Nephron (organoid): ENCODE measurements at regions not wholly inside any gene's neighbourhood (a gene's known extent, or its start where the extent isn't known, plus 50 kb on each side); places are given as distances from the start of the nearest gene placed in this dataset.

ENCODE experiments used
- H3K27ac Mint-ChIP-seq, 3 experiments: 2 replicates each; pipeline ENCODE4 v1.8.0; 2020; ENCODE audit warnings: mixed read lengths in 3 of 3, mild to moderate bottlenecking in 2 of 3, moderate library complexity in 1 of 3
- H3K27me3 Mint-ChIP-seq: 2 replicates; pipeline ENCODE4 v1.8.0; 2021; ENCODE audit warnings: low read depth, mild to moderate bottlenecking, moderate library complexity, mixed read lengths
- H3K36me3 Mint-ChIP-seq: 2 replicates; pipeline ENCODE4 v1.8.0; 2020; ENCODE audit warnings: low read depth, mixed read lengths
- H3K4me1 Mint-ChIP-seq: 2 replicates; pipeline ENCODE4 v1.8.0; 2020; ENCODE audit warnings: mixed read lengths
- H3K4me3 Mint-ChIP-seq, 3 experiments: 2 replicates each; pipeline ENCODE4 v1.8.0; 2020; ENCODE audit warnings: mild to moderate bottlenecking in 3 of 3, mixed read lengths in 3 of 3, moderate library complexity in 2 of 3
- H3K9me3 Mint-ChIP-seq: 2 replicates; pipeline ENCODE4 v1.8.0; 2020; ENCODE audit warnings: mixed read lengths
- TF ChIP-seq, protein P1 (sequence below), 3 experiments: fragments of 200-600 bp; sonication (generic); IDR thresholded peaks; one replicate each; pipeline ENCODE4 v1.5.0; 2021; ENCODE audit warnings: antibody characterized with exemption in 3 of 3; ENCODE audit not compliant: unreplicated experiment in 3 of 3

DNA sequence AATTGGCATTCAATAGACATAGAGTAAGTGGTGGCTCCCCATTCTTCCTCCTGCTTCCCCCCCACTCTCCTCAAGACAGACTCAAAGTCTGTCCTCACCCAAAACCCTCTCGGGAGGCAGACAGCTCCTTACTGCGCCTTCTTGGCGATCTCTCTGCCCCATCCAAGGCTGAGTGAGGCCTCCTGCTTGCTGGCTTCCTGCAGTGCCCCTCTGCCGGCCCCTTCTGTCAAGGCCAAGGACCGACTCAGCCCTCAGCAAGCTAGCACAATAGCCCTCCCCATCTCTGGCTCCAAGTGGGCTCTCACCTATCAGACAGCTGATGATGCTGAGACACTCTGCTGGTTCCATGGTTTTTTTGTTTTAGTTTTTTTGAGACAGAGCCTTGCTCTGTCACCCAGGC, 62.5 kb upstream of the DLK1 start:
- Mint-ChIP-seq H3K4me1 (peaks cover 59% of the 10 kb centered on the region), H3K27ac (peak overlapping the region in 2 of 3 experiments; percentile 52 to 91)

DNA sequence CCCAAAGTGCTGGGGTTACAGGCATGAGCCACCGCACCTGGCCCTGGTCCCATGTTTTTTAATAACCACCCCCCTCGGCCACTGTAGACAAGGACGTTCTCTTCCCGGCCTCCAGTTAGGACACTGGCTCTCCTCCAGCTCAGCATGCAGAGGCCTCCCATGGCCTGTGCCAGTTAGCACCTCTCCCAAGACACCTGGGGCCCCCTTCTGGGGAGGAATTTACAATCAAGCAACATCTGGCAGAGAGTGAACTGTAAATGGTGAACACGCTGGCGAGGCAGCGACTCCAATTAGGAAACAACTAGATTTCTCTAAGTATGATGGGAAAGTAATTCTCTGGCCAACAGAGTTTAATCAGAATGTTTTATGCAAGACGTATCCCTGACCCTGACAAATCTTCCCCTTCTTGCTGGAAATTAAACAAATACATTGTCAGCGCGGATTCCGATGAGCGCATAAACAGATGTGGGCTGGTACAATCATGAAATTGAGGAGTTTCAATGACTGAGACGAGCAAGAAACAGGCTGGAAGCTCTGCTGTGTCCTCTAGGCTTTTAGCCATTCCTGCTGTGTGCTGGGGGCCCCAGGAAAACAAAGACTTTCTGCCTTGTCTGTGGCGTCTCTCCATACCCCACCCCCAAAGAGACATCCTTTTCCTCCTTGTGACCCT, 61.7 kb upstream of the DLK1 start:
- no peaks in the 10 kb centered on the region for H3K9me3 Mint-ChIP-seq
- H3K36me3 Mint-ChIP-seq = no peaks in the 10 kb centered on the region
- H3K27ac Mint-ChIP-seq = peak overlapping the region; percentile 30 to 91 (median 89)
- TF ChIP-seq, protein P1, sequence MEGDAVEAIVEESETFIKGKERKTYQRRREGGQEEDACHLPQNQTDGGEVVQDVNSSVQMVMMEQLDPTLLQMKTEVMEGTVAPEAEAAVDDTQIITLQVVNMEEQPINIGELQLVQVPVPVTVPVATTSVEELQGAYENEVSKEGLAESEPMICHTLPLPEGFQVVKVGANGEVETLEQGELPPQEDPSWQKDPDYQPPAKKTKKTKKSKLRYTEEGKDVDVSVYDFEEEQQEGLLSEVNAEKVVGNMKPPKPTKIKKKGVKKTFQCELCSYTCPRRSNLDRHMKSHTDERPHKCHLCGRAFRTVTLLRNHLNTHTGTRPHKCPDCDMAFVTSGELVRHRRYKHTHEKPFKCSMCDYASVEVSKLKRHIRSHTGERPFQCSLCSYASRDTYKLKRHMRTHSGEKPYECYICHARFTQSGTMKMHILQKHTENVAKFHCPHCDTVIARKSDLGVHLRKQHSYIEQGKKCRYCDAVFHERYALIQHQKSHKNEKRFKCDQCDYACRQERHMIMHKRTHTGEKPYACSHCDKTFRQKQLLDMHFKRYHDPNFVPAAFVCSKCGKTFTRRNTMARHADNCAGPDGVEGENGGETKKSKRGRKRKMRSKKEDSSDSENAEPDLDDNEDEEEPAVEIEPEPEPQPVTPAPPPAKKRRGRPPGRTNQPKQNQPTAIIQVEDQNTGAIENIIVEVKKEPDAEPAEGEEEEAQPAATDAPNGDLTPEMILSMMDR (IDR thresholded peaks at IDR 0.05; ENCODE audit: unreplicated experiment in 3 of 3) = no peak
- peaks cover 18% of the 10 kb centered on the region for H3K27me3 Mint-ChIP-seq
- H3K4me3 Mint-ChIP-seq = peak overlapping the region in 2 of 3 experiments; percentile 1 to 28
- H3K4me1 Mint-ChIP-seq = peaks cover 65% of the 10 kb centered on the region

More for the DNA sequence above, 62.5 kb upstream of the DLK1 start:
- TF ChIP-seq, protein P1 (IDR thresholded peaks at IDR 0.05; ENCODE audit: unreplicated experiment in 3 of 3) = no peak
- H3K9me3 Mint-ChIP-seq = no peaks in the 10 kb centered on the region
- H3K4me3 Mint-ChIP-seq = no peak overlapping the region
- H3K27me3 Mint-ChIP-seq = peaks cover 15% of the 10 kb centered on the region
- H3K36me3 Mint-ChIP-seq = no peaks in the 10 kb centered on the region

DNA sequence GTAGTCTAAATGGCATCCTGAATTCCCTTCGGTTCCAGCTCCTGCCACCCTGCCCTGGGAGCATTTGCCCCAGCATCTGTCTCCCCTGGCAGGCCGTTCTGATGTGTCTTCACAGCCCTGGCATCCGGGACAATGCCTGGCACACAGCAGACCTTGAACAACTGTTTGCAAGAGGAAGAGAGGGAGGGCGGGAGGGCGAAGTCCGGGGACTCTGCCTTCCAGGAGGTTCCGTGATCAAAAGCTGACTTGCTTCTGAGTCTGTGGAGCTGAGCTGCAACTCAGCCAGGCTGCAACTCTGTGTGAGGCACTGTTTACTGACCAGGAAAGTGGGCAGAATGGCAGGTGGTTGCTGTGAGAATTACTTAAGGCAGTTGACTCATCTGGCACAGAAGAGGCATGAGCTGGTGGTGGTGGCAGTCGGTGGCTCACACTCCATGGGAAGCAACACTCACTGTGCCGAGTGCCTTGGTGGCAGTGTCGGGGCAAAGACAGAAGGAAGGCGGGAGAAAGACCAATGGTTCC, 61.1 kb upstream of the DLK1 start:
- Mint-ChIP-seq H3K9me3 (no peaks in the 10 kb centered on the region), H3K27me3 (peaks cover 20% of the 10 kb centered on the region), H3K4me1 (peaks cover 70% of the 10 kb centered on the region), H3K27ac (peak overlapping the region in 2 of 3 experiments; percentile 89 to 91), H3K4me3 (peak overlapping the region in 1 of 3 experiments; percentile 60), H3K36me3 (no peaks in the 10 kb centered on the region)
- TF ChIP-seq, protein P1 (IDR thresholded peaks at IDR 0.05; ENCODE audit: unreplicated experiment in 3 of 3) = no peak

DNA sequence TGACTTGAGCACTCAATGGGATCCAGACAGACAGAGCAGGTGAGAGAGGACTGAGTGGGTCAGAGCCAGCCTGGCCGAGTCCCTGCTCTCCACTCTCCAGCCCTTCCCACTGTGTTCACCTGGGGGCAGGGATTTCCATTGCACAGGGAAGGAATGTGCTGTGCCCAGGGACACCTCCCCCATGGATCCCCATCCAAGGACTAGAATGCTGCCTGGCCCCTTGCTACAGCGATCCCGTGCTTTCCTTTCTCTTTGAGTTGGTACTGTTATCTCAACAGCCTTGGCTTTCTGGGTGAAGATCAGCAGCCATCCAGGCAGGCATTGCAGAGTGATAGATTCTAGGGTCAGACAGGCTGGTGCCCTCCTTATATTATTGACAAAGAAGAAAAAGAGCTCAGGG, 60.3 kb upstream of the DLK1 start:
- H3K27me3 Mint-ChIP-seq = peaks cover 26% of the 10 kb centered on the region
- peak overlapping the region in 2 of 3 experiments; percentile 36 to 91 for H3K27ac Mint-ChIP-seq
- peak overlapping the region in 1 of 3 experiments; percentile 32 for H3K4me3 Mint-ChIP-seq
- TF ChIP-seq, protein P1 (IDR thresholded peaks at IDR 0.05; ENCODE audit: unreplicated experiment in 3 of 3) = no peak
- H3K9me3 Mint-ChIP-seq = no peaks in the 10 kb centered on the region
- peaks cover 71% of the 10 kb centered on the region for H3K4me1 Mint-ChIP-seq
- H3K36me3 Mint-ChIP-seq = no peaks in the 10 kb centered on the region

- Mint-ChIP-seq H3K4me3 (no peak overlapping the region), H3K27me3 (peaks cover 27% of the 10 kb centered on the region), H3K27ac (peak overlapping the region in 2 of 3 experiments; percentile 36 to 91), H3K4me1 (peaks cover 70% of the 10 kb centered on the region), H3K9me3 (no peaks in the 10 kb centered on the region), H3K36me3 (no peaks in the 10 kb centered on the region)
- TF ChIP-seq, protein P1 (IDR thresholded peaks at IDR 0.05; ENCODE audit: unreplicated experiment in 3 of 3) = no peak
Observed at GRCh38 chr14:100666851-100667250, 59.8 kb upstream of the DLK1 start.

GRCh38 chr14:100667656-100668055, 59.0 kb upstream of the DLK1 start:
- TF ChIP-seq, protein P1 (IDR thresholded peaks at IDR 0.05; ENCODE audit: unreplicated experiment in 3 of 3) = no peak

More at GRCh38 chr14:100667656-100668055, 59.0 kb upstream of the DLK1 start:
- Mint-ChIP-seq H3K9me3 (no peaks in the 10 kb centered on the region), H3K36me3 (no peaks in the 10 kb centered on the region), H3K4me1 (peaks cover 73% of the 10 kb centered on the region), H3K27me3 (peaks cover 28% of the 10 kb centered on the region), H3K4me3 (no peak overlapping the region), H3K27ac (peak overlapping the region in 2 of 3 experiments; percentile 30 to 91)
